Vagina (tissue), 2 donors: ENCODE measurements at regions not wholly inside any gene's neighbourhood (a gene's known extent, or its start where the extent isn't known, plus 50 kb on each side); places are given as distances from the start of the nearest gene placed in this dataset.

Experiments
- POLR2A ChIP-seq, 2 donors: fragments of 450-650 bp; IDR thresholded peaks; one replicate each; pipeline ENCODE4 v1.6.1; 2017; ENCODE audit warnings: antibody characterized with exemption in 2 of 2, mild to moderate bottlenecking in 2 of 2, moderate library complexity in 2 of 2
- POLR2AphosphoS5 ChIP-seq, 2 donors: sonication (generic); formaldehyde crosslinking; IDR thresholded peaks; one replicate each; pipeline ENCODE4 v1.9.0; 2017; ENCODE audit warnings: antibody characterized with exemption in 2 of 2, mild to moderate bottlenecking in 2 of 2, low read depth in 1 of 2; ENCODE audit not compliant: insufficient read depth in 1 of 2
- TF ChIP-seq, protein P1 (sequence below), 3 experiments: fragments of 450-650 bp in 2 of 3; fragments of 200-600 bp in 1 of 3; sonication (generic) in 1 of 3; IDR thresholded peaks; one replicate each; pipeline ENCODE4 v1.5.1; 2017 to 2019; ENCODE audit warnings: antibody characterized with exemption in 3 of 3, mild to moderate bottlenecking in 2 of 3, moderate library complexity in 2 of 3

DNA sequence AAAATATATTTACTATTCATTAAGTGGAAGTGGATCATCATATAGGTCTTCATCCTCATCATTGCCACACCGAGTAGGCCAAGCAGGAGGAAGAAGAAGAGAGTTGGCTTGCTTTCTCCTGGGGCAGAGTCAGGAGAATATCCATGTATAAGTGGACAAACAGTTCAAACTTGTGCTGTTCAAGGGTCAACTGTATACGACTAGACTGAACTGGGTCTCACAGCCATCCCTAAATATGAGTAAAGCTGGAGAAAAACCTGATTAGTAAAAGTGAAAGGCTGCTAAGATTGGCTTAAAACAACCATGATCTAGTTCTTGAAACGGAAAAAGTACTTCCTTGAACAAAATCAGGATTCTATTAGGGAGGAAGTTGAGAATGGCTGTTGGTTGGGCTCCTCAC, 276.7 kb upstream of the ADRA1B start:
- TF ChIP-seq, protein P1, sequence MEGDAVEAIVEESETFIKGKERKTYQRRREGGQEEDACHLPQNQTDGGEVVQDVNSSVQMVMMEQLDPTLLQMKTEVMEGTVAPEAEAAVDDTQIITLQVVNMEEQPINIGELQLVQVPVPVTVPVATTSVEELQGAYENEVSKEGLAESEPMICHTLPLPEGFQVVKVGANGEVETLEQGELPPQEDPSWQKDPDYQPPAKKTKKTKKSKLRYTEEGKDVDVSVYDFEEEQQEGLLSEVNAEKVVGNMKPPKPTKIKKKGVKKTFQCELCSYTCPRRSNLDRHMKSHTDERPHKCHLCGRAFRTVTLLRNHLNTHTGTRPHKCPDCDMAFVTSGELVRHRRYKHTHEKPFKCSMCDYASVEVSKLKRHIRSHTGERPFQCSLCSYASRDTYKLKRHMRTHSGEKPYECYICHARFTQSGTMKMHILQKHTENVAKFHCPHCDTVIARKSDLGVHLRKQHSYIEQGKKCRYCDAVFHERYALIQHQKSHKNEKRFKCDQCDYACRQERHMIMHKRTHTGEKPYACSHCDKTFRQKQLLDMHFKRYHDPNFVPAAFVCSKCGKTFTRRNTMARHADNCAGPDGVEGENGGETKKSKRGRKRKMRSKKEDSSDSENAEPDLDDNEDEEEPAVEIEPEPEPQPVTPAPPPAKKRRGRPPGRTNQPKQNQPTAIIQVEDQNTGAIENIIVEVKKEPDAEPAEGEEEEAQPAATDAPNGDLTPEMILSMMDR (IDR thresholded peaks at IDR 0.05): no peak
- TF ChIP-seq POLR2AphosphoS5 (IDR thresholded peaks at IDR 0.05; ENCODE audit: insufficient read depth in 1 of 2, low read depth in 1 of 2): no peak
- TF ChIP-seq POLR2A (IDR thresholded peaks at IDR 0.05): no peak
